IMR-90 (cell line): ENCODE measurements at regions not wholly inside any gene's neighbourhood (a gene's known extent, or its start where the extent isn't known, plus 50 kb on each side); places are given as distances from the start of the nearest gene placed in this dataset.

Experiments used
- ATAC-seq: fragments of 200-7000 bp; cut with Tn5 transposase; 2 replicates; pipeline ENCODE4 v1.9.1; 2020; ENCODE audit warnings: low read depth, mild to moderate bottlenecking, moderate library complexity
- BruUV-seq: library from RNA; stranded (reverse); fragments of 400-500 nt; replicated peaks from 2 replicates; lab custom pipeline; 2021; lab: Mats Ljungman, UMichigan
- CTCF ChIA-PET: fragments of 300-600 bp; formaldehyde crosslinking; extraction: SDS; loops from one replicate; lab custom pipeline; 2021; ENCODE audit warnings: antibody characterized with exemption; lab: Yijun Ruan, JAX
- POLR2A ChIA-PET: fragments of 300-600 bp; sonication (Branson Sonifier 250); formaldehyde crosslinking; loops from one replicate; lab custom pipeline; 2022; ENCODE audit warnings: antibody characterized with exemption; ENCODE audit not compliant: unreplicated experiment; lab: Charles Lee
- DNase-seq: peaks from one replicate; pipeline ENCODE4 v3.0.0; 2013
- H2AFZ ChIP-seq: replicated peaks from 2 replicates; pipeline ENCODE3; 2013; ENCODE audit warnings: low read length, mild to moderate bottlenecking; ENCODE audit not compliant: poor library complexity
- H2AK5ac ChIP-seq: 2 replicates; pipeline ENCODE4 v1.6.1; 2013; ENCODE audit warnings: low read depth, low read length, inconsistent platforms
- H2AK9ac ChIP-seq: replicated peaks from 2 replicates; pipeline ENCODE3; 2013; ENCODE audit warnings: mild to moderate bottlenecking, low read depth, low read length, moderate library complexity; ENCODE audit not compliant: poor library complexity
- H2BK120ac ChIP-seq: 2 replicates; pipeline ENCODE4 v1.6.1; 2013; ENCODE audit warnings: low read depth, low read length, inconsistent platforms
- H2BK15ac ChIP-seq: 3 replicates; pipeline ENCODE4 v1.6.1; 2013; ENCODE audit warnings: low read depth, low read length, inconsistent platforms
- H2BK20ac ChIP-seq: 2 replicates; pipeline ENCODE4 v1.6.1; 2013; ENCODE audit warnings: low read depth, mild to moderate bottlenecking, inconsistent platforms, low read length, moderate library complexity
- H2BK5ac ChIP-seq: 2 replicates; pipeline ENCODE4 v1.6.1; 2013; ENCODE audit warnings: mild to moderate bottlenecking, low read depth, low read length, inconsistent platforms; ENCODE audit not compliant: poor library complexity, severe bottlenecking
- H3K14ac ChIP-seq: replicated peaks from 2 replicates; pipeline ENCODE4 v1.6.1; 2013; ENCODE audit warnings: low read depth, low read length, inconsistent platforms
- H3K18ac ChIP-seq: 2 replicates; pipeline ENCODE4 v1.6.1; 2013; ENCODE audit warnings: low read depth, low read length, control low read depth
- H3K23ac ChIP-seq: 2 replicates; pipeline ENCODE4 v1.6.1; 2013; ENCODE audit warnings: low read depth, low read length, inconsistent platforms
- H3K27ac ChIP-seq: 2 replicates; pipeline ENCODE4 v1.5.1; 2013; ENCODE audit warnings: mild to moderate bottlenecking, control low read depth, low read length; ENCODE audit not compliant: insufficient read depth
- H3K27me3 ChIP-seq: 2 replicates; pipeline ENCODE4 v1.6.1; 2013; ENCODE audit warnings: low read length; ENCODE audit not compliant: control insufficient read depth, insufficient read depth
- H3K36me3 ChIP-seq: 2 replicates; pipeline ENCODE4 v1.6.1; 2013; ENCODE audit warnings: low read length, mixed read lengths; ENCODE audit not compliant: control insufficient read depth, insufficient read depth
- H3K4ac ChIP-seq: 2 replicates; pipeline ENCODE4 v1.6.1; 2013; ENCODE audit warnings: low read depth, low read length, inconsistent platforms
- H3K4me1 ChIP-seq: 2 replicates; pipeline ENCODE4 v1.6.1; 2013; ENCODE audit warnings: low read length, mixed read lengths; ENCODE audit not compliant: control insufficient read depth, insufficient read depth
- H3K4me2 ChIP-seq: 2 replicates; pipeline ENCODE4 v1.6.1; 2013; ENCODE audit warnings: low read depth, mild to moderate bottlenecking, control low read depth, low read length, moderate library complexity
- H3K4me3 ChIP-seq: 2 replicates; pipeline ENCODE4 v1.5.1; 2013; ENCODE audit warnings: low read depth, mild to moderate bottlenecking, control low read depth, low read length, moderate library complexity; ENCODE audit not compliant: insufficient read depth
- H3K56ac ChIP-seq: 2 replicates; pipeline ENCODE4 v1.6.1; 2013; ENCODE audit warnings: low read length, inconsistent platforms; ENCODE audit not compliant: insufficient read depth; ENCODE audit errors: extremely low read depth
- H3K79me1 ChIP-seq, 2 experiments: 2 replicates each; pipeline ENCODE4 v1.6.1; 2013; ENCODE audit warnings: low read length in 2 of 2, inconsistent platforms in 1 of 2, low read depth in 1 of 2
- H3K9ac ChIP-seq: 2 replicates; pipeline ENCODE4 v1.6.1; 2013; ENCODE audit warnings: low read depth, low read length, control low read depth
- H3K9me1 ChIP-seq: 2 replicates; pipeline ENCODE4 v1.6.1; 2013; ENCODE audit warnings: low read length, inconsistent platforms; ENCODE audit not compliant: insufficient read depth
- H3K9me3 ChIP-seq: 2 replicates; pipeline ENCODE4 v1.6.1; 2013; ENCODE audit warnings: low read length; ENCODE audit not compliant: control insufficient read depth, insufficient read depth
- H4K20me1 ChIP-seq: 2 replicates; pipeline ENCODE4 v1.6.1; 2013; ENCODE audit warnings: low read length, inconsistent platforms; ENCODE audit not compliant: insufficient read depth
- H4K5ac ChIP-seq: 2 replicates; pipeline ENCODE4 v1.6.1; 2013; ENCODE audit warnings: mild to moderate bottlenecking, low read depth, low read length, control low read depth
- H4K8ac ChIP-seq, 2 experiments: 2 replicates each; pipeline ENCODE4 v1.6.1; 2013; ENCODE audit warnings: low read depth in 2 of 2, low read length in 2 of 2, control low read depth in 1 of 2, inconsistent platforms in 1 of 2
- H4K91ac ChIP-seq: 2 replicates; pipeline ENCODE4 v1.6.1; 2013; ENCODE audit warnings: low read depth, low read length, inconsistent platforms; ENCODE audit not compliant: insufficient read depth
- CHD1 ChIP-seq: IDR thresholded peaks from 2 replicates; pipeline ENCODE4 v1.6.1; 2012; ENCODE audit warnings: low read depth, low read length, improper control_type of control experiment
- FOS ChIP-seq: fragments of 150-350 bp; IDR thresholded peaks from 2 replicates; pipeline ENCODE4 v1.6.1; 2016; ENCODE audit warnings: low read depth, low read length
- MAZ ChIP-seq: IDR thresholded peaks from 2 replicates; pipeline ENCODE4 v1.6.1; 2012; ENCODE audit warnings: low read depth, mild to moderate bottlenecking, low read length, improper control_type of control experiment, moderate library complexity, borderline replicate concordance
- MXI1 ChIP-seq: IDR thresholded peaks from 2 replicates; pipeline ENCODE4 v1.6.1; 2012; ENCODE audit warnings: low read depth, mild to moderate bottlenecking, low read length, moderate library complexity, borderline replicate concordance
- NFE2L2 ChIP-seq: fragments of 150-350 bp; IDR thresholded peaks from 2 replicates; pipeline ENCODE4 v1.6.1; 2016; ENCODE audit warnings: low read depth, mild to moderate bottlenecking, low read length
- POLR2A ChIP-seq: IDR thresholded peaks from 2 replicates; pipeline ENCODE4 v1.6.1; 2012; ENCODE audit warnings: mild to moderate bottlenecking, low read depth, low read length
- RAD21 ChIP-seq: IDR thresholded peaks from 2 replicates; pipeline ENCODE4 v1.6.1; 2012; ENCODE audit warnings: low read length, improper control_type of control experiment
- RCOR1 ChIP-seq: IDR thresholded peaks from 2 replicates; pipeline ENCODE4 v1.6.1; 2012; ENCODE audit warnings: mild to moderate bottlenecking, low read length, improper control_type of control experiment; ENCODE audit not compliant: insufficient replicate concordance
- SMC3 ChIP-seq: fragments of 150-350 bp; IDR thresholded peaks from 2 replicates; pipeline ENCODE4 v1.6.1; 2016; ENCODE audit warnings: low read depth, mild to moderate bottlenecking, antibody characterized with exemption, low read length, moderate library complexity
- WGBS, 2 experiments: methylation state at CpG; one replicate each; pipeline versions ENCODE4 v1.1.5 to v1.1.7; 2013; ENCODE audit warnings: missing lambda C conversion rate in 2 of 2; ENCODE audit not compliant: insufficient read length in 1 of 2; ENCODE audit errors: extremely low coverage in 2 of 2; 5-methylcytosine and 5-hydroxymethylcytosine counted together
- dilution Hi-C: fragments of 300-500 bp; cut with HindIII; formaldehyde crosslinking; loops from one replicate; pipeline ENCODE4 v1.14.3; 2018; ENCODE audit warnings: low sequenced_read_pairs; ENCODE audit not compliant: unreplicated experiment
- in situ Hi-C: fragments of 300-500 bp; cut with MboI; formaldehyde crosslinking; loops from 3 replicates; pipeline ENCODE4 v1.14.3; 2019; ENCODE audit warnings: low sequenced_read_pairs, inconsistent platforms, mixed read lengths
- intact Hi-C: fragments of 100-400 bp; cut with micrococcal nuclease; formaldehyde crosslinking; loops from 2 replicates; pipeline ENCODE4 v1.10.0; 2022
- TF ChIP-seq, protein P1 (sequence below): fragments of 150-350 bp; IDR thresholded peaks from 2 replicates; pipeline ENCODE4 v1.6.1; 2017; ENCODE audit warnings: mild to moderate bottlenecking, antibody characterized with exemption, low read length, low read depth
- TF ChIP-seq, protein P2 (sequence below): fragments of 150-350 bp; IDR thresholded peaks from 2 replicates; pipeline ENCODE4 v1.6.1; 2016; ENCODE audit warnings: low read depth, mild to moderate bottlenecking, low read length, moderate library complexity, borderline replicate concordance
- TF ChIP-seq, protein P3 (sequence below): conservative IDR thresholded peaks from 2 replicates; pipeline ENCODE4 v1.5.1; 2012; ENCODE audit warnings: mild to moderate bottlenecking, low read depth, low read length, improper control_type of control experiment

DNA sequence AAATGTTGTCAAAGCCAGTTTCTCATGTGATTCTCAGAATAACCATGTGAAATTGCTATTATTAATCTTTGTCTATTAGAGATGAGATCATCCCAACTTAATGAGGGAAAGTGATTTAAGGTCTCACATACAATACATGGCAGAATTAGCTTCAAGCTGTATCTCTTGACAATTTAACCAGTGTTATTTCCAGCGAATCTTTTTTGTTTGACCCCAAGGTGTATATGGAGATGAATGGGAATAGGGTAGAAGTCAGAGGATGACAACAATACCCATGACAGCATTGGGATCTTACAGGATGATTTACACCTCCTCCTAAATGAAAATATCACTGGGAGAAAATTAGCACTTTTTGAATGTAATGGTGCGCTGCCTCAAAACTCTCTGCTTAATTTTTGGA lies 290.8 kb upstream of the LUZP2 start:
- Histone ChIP-seq H3K9ac (no peak overlapping the region), H4K5ac (no peak overlapping the region), H4K8ac (no peak overlapping the region), H2BK15ac (no peak overlapping the region), H3K56ac (no peak overlapping the region), H4K20me1 (no peaks in the 10 kb centered on the region), H3K9me3 (no peaks in the 10 kb centered on the region), H2BK5ac (no peak overlapping the region), H2AK5ac (no peak overlapping the region), H2BK20ac (no peak overlapping the region), H3K23ac (no peak overlapping the region), H2AFZ (no peak overlapping the region), H3K18ac (no peak overlapping the region), H4K91ac (no peak overlapping the region), H3K9me1 (no peaks in the 10 kb centered on the region), H3K79me1 (no peaks in the 10 kb centered on the region), H3K4me1 (no peaks in the 10 kb centered on the region), H3K27me3 (no peaks in the 10 kb centered on the region), H3K4ac (no peak overlapping the region), H3K36me3 (no peaks in the 10 kb centered on the region), H2BK120ac (no peak overlapping the region), H3K4me2 (no peak overlapping the region), H2AK9ac (no peak overlapping the region), H3K27ac (no peak overlapping the region), H3K14ac (no peak overlapping the region), H3K4me3 (no peak overlapping the region)
- TF ChIP-seq POLR2A (no peak), NFE2L2 (no peak), MXI1 (no peak), FOS (no peak), MAZ (no peak), RAD21 (no peak), SMC3 (no peak), RCOR1 (no peak), CHD1 (no peak)
- TF ChIP-seq, protein P1, sequence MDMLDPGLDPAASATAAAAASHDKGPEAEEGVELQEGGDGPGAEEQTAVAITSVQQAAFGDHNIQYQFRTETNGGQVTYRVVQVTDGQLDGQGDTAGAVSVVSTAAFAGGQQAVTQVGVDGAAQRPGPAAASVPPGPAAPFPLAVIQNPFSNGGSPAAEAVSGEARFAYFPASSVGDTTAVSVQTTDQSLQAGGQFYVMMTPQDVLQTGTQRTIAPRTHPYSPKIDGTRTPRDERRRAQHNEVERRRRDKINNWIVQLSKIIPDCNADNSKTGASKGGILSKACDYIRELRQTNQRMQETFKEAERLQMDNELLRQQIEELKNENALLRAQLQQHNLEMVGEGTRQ = no peak
- TF ChIP-seq, protein P2, sequence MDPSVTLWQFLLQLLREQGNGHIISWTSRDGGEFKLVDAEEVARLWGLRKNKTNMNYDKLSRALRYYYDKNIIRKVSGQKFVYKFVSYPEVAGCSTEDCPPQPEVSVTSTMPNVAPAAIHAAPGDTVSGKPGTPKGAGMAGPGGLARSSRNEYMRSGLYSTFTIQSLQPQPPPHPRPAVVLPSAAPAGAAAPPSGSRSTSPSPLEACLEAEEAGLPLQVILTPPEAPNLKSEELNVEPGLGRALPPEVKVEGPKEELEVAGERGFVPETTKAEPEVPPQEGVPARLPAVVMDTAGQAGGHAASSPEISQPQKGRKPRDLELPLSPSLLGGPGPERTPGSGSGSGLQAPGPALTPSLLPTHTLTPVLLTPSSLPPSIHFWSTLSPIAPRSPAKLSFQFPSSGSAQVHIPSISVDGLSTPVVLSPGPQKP = no peak
- TF ChIP-seq, protein P3, sequence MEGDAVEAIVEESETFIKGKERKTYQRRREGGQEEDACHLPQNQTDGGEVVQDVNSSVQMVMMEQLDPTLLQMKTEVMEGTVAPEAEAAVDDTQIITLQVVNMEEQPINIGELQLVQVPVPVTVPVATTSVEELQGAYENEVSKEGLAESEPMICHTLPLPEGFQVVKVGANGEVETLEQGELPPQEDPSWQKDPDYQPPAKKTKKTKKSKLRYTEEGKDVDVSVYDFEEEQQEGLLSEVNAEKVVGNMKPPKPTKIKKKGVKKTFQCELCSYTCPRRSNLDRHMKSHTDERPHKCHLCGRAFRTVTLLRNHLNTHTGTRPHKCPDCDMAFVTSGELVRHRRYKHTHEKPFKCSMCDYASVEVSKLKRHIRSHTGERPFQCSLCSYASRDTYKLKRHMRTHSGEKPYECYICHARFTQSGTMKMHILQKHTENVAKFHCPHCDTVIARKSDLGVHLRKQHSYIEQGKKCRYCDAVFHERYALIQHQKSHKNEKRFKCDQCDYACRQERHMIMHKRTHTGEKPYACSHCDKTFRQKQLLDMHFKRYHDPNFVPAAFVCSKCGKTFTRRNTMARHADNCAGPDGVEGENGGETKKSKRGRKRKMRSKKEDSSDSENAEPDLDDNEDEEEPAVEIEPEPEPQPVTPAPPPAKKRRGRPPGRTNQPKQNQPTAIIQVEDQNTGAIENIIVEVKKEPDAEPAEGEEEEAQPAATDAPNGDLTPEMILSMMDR = no peak
- WGBS, 2 experiments = no CpG with 5 or more reads among the region's 2 CpGs
- dilution Hi-C loops (no loop called here), in situ Hi-C loops (no loop called here), intact Hi-C loops (no loop called here)
- ChIA-PET POLR2A (no interaction called here), CTCF (no interaction called here)
- no TSS peak for BruUV-seq
- DNase-seq (no peak), ATAC-seq (no peak)
